Epidermal melanocyte (primary cell): ENCODE measurements at regions not wholly inside any gene's neighbourhood (a gene's known extent, or its start where the extent isn't known, plus 50 kb on each side); places are given as distances from the start of the nearest gene placed in this dataset.

Experiments
- DNase-seq: peaks from one replicate; pipeline ENCODE4 v3.0.0; 2011; ENCODE audit warnings: low spot score; ENCODE audit not compliant: insufficient read length

DNA sequence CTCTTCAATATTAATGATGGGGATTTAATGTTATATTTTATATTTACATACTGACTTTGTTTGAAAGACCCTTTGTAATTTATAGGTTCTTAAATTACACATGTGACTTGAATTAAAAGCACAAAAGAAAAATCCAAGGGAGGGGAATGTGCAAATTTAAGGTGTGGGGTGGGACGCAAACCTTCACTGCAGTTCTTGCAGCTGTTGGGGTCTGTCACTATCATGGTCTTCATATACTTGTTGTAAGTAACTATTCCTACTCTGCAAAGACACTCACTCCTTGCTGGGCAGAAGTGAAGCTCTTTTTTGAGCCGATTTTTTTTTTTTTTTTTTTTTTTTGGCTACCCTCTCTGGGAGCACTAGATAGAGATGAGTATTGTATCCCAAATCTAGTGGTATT, 505.3 kb downstream of the ARHGEF28 start:
- DNase-seq = no peak

DNA sequence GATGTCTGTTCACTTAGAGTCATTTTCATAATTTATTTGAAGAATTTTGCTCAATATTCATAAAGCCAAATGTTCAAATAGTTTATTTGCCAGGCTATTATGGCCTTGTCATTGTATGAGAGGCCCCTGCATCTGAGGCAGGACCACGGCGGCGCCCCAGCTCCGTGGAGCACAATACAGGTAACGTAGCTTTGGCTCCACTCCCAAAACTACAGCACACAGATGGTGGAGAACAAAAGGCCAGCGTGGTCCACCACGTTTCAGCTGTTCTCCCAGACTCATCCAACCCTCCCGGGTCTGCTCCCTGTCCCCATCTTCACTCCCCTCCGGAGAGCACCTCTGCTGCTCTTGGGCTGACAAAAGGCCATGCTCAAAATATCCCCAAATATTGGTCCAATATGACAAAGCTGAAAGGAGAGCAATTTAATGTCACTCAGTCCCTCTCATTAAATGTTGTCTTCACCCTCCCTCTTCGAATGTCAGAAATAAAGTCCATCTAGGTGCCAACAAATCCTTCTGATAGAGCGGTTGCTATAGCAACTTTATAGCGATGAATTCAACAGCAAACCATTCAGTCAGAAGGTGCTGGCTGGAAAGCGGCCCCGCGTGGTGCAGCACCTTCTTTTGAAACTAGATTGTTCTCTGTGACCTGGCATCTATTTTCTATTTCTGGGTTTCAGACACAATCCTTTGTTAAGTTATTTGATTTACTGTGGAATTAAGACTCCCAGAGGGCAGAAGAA, 504.3 kb downstream of the ARHGEF28 start:
- DNase-seq = no peak

DNA sequence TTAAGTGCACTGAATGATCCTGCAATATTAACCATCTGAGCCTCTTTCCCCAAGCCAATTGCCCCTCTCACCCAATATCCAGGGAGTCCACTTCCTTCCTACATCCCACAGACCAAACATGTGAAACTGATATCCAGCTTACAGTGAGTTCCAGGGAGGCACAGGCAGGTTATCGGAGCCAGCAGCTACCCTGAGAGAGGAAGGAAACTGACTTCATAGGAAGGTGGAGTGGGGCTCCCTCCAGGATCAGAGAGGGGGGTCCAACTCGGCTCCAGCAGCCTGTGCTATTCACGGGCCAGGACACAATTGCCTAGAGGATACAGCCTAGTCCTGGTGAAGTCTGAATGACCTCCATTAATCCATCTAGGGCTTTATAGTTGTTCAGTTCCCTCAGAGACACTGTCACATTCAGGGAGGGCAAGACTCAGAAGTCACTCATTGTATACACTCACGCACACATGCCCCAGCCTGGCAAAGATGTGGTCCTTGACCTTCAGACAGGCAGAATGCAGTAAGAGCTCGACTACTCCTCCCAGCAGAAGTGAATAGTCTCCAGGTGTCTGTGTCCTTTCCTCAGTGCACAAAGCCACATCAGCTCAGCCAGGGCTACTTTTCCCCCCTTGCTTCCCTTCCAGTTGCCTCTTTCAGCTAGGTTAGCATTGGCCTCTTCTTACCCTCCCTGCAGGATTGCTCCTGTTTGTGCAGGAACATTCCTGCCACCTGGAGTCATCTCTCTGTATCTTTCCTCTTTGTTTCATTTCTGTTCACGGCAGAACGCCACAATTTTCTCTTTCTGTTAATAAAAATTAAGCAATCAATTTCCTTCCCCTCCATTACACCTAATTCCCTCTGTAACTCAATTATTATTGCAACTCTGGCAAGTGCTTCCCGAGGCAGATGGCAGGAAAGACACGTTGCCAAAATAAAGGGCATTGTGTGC, 501.7 kb downstream of the ARHGEF28 start:
- DNase-seq = no peak

- DNase-seq = no peak
Observed at GRCh38 chr5:74126294-74126693, 500.3 kb downstream of the ARHGEF28 start.

- no peak for DNase-seq
Observed at GRCh38 chr5:74124826-74125225, 498.8 kb downstream of the ARHGEF28 start.

DNA sequence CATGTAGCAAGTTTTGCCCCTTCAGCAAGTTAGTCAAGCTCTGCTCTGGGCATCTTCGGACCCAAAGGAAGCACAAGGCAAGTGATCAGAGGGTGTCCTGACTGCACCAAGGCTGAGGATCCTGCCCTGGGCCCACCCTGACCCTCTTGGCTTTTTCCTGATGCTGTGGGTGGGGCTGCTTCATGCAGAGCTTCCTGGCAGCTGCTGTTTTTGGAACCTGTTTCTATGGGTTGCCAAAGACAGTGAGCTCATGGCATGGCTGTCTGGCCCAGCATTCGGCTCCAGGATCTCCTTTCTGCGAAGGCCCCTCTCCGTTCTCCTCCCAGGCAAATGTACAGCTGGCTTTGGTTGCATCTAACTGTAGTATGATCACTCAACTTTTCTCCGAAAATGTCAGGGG, 497.9 kb downstream of the ARHGEF28 start:
- no peak for DNase-seq

DNA sequence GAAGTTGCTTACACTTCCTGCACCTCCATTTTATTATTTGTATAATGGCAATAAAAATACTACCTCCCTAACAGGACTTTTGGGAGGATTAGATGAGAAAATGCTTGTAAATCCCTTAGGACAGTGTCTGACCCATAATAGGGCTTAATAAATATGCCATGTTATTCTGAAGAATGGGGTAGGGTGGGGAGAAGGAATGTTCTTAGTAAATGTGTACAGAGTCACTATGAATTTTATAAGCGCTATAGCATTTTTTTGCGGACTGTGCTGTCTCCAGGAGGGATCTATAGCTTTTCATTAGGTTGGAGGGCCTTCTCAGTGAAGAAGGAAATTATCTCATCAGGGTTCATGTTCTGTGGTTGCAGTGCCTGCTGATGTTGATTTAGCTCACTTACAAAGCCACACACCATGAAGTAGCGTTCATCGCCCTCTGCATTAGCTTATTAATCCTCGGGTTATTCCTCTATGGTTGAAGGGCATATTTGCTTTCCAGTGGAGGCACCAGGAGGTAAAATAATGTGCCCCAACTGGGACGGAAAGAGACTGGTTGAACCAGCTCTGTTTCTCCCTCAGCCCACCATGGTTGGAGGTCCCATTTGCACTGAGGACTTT, 497.1 kb downstream of the ARHGEF28 start:
- no peak for DNase-seq

DNA sequence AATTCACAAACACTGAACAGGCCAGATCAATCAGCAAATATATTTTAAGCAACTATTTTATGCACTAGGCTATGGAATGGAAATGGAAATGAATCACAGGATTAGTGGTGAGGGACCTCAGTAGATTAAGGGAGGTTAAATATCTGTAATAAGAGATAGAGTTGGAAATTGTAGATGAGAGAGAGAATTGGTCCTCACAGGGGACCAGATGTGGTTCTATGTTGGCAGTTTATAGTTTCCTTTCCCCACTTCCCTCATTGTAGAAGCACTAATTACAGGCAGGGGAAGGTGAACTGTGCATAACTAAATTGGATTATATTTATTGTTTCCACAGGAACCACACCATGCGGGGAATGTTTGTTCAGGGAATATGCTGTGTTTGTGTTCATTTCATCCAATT, 496.2 kb downstream of the ARHGEF28 start:
- no peak for DNase-seq

DNA sequence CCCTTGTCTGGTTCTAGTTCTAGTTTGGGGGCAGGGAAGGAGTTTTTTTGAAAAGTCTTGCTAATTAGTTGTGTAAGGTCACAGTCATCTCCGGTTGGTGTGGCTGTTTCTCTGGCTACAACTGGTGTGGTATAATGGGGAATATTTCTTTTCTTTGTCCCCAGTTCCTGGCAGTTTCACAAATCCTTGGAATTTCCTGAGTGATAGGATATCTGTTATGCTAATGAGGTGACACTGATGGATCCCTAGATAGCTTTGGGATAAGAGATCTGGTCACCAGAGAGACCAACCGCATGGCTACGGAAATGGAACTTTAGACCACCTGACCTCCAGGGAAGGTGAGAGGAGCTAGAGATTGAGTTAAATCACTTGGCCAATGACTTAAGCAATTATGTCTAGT, 494.6 kb downstream of the ARHGEF28 start:
- no peak for DNase-seq

GRCh38 chr5:74118071-74118470, 492.1 kb downstream of the ARHGEF28 start:
- DNase-seq = no peak

GRCh38 chr5:74116984-74117383, 491.0 kb downstream of the ARHGEF28 start:
- DNase-seq = no peak

- DNase-seq = no peak
Observed at GRCh38 chr5:74116266-74116665, 490.3 kb downstream of the ARHGEF28 start.

GRCh38 chr5:74113927-74114326, 487.9 kb downstream of the ARHGEF28 start:
- DNase-seq = no peak

DNA sequence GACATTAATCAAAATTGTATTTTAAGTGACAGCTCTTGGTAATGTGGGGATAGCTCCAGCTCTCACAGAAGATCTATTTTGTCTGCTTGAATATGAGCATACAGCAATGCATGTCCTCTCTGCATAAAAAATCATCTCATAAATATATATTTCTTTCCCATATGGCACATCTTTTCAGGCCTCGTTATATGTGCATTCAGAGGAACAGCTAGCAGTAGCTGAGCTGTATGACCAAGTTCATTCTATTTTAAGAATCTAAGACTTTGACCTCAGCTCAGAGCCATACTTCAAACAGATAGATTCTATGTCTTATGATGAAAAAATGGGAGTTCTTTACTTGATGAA, 487.2 kb downstream of the ARHGEF28 start:
- no peak for DNase-seq

- DNase-seq = no peak
Observed at GRCh38 chr5:74112372-74113195, 486.6 kb downstream of the ARHGEF28 start.

DNA sequence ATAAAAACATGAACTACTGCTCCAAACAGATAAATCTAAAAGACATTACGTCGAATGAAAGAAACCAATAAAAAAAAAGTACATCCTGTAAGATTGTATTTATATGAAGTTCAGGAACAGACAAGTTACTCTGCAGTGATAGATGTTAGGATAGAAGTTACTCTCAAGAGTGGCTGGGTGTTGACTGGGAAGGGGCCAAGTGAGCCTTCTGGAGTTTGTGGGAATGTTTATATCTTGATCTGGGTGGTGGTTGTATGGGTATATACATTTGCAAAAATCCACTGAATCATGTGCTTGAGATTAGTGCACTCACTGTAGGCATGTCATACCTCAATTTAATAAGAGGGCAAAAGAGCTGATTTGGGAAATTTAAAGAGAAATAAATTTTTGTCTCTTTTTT, 485.8 kb downstream of the ARHGEF28 start:
- no peak for DNase-seq

GRCh38 chr5:74109344-74109743, 483.3 kb downstream of the ARHGEF28 start:
- DNase-seq = no peak

GRCh38 chr5:74107899-74108298, 481.9 kb downstream of the ARHGEF28 start:
- no peak for DNase-seq

DNA sequence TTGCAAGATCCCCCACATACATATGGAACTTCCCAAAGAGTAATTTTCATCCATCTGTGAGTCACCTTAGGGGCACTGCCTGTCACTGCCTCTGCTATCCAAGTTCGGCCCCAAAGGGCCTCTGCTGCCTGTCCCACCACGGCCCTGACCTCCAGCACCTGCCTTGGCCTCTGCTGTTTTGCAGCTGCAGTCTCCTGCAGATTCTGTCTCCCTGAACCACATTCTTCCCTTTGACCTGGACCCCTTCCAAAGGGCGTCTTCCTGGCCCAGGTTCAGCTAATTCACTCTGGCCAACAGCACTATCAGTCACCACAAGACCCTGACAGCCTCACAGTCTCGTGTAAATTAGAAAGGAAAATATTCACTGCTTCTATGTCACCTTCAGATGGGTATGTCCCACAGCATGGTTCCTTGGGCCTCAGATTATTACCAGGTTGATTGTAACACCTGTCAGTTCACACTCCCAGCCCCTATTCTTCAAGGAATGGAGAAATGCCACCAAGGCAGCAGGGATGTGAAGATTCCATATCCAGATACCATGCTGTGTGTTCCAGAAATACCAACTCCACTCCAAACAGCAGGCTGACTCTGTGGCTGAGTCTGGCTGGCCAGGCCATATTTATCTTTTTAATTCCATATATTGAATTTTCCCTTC, 479.3 kb downstream of the ARHGEF28 start:
- no peak for DNase-seq

- DNase-seq = no peak
Observed at GRCh38 chr5:74103131-74104023, 477.4 kb downstream of the ARHGEF28 start.
